ENCODE measurements at regions not wholly inside any gene's neighbourhood (a gene's known extent, or its start where the extent isn't known, plus 50 kb on each side); places are given as distances from the start of the nearest gene placed in this dataset.
"Not testable (repeated sequence)": the region's sequence is repeated elsewhere in the genome, so short reads cannot be mapped to it uniquely, and the experiment has no call there.

- no peak for DNase-seq
Observed at GRCh38 chrX:81857192-81857591, 655.3 kb downstream of the SH3BGRL start.

DNA sequence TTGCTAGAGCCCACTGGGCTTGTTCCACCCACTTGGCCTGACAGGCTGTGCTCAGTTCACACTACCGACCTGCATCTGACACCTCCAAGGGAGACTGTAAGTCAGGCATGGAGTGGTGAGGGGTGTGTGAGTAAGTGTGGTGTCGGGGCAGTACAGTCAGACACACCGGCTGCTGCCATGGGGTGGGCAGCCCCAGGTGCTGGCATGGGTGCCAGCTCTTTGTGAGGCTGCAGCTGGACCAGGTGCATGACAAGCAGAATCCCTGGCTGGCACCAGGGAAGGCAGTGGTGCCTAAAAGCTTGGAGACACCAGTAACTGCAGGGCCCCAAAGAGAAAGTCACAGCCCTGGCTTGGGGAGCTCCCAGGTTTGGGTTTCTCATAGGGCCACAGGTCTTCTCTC, 665.0 kb downstream of the SH3BGRL start:
- DNase-seq: no peak

GRCh38 chrX:81868979-81869378, 667.1 kb downstream of the SH3BGRL start:
- DNase-seq: no peak

DNA sequence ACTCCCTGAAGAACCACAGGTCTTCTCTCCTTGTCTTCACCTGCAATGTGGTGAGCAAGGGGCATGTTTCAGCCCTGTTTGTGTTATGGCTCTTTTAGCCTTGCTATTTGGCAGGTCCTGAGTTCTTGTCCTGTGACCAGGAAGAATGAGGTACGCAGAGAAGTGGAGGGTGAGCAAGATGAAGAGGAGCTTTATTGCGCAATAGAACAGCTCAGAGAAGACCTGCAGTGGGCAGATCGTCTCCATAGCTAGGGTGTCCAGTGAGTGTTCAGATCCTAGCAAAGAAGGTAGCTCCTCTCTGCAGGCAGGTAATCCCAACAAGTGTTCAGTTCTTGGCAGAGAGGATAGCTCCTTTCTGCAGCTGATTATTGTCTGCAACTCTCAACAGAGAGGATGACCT, 672.9 kb downstream of the SH3BGRL start:
- no peak for DNase-seq

- no peak for DNase-seq
Observed at GRCh38 chrX:81875800-81876199, 673.9 kb downstream of the SH3BGRL start.

DNA sequence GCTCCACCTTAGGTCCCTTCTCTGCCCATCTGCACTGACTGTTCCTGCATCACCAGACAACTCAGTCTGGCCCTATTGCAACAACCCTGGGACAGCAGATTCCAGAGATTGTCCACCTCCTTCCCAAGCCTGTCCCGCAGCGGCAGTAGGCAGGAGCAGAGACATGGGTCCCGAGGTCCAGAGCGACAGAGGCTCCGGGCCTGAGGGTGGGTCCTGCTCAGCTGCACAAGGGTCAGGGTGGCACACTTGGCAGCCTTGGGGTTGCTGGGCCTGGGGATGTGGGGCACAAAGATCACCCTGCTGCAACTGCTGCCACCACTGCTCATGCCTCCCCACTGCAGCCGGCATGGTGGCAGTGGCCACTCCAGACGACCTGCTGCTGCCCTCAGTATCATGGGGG, 674.5 kb downstream of the SH3BGRL start:
- DNase-seq: no peak

DNA sequence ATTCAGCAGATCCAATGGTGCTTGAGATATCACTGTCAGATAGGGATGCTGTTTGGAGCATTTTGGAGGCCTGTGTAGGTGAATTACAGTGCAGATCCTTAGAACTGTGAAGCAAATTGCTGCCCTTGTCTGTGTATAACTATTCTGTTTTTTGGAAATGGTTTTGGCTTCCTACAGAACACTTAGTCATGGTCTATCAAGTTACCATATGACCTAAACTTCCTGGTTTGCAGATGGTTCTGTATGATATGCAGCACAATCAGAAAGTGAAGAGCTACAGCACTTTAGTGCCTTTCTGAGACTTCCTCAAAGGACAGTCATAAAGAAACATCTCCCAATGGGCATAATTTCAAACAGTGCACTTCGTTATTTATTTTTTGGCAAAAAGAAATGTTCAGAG, 688.6 kb downstream of the SH3BGRL start:
- no peak for DNase-seq

DNA sequence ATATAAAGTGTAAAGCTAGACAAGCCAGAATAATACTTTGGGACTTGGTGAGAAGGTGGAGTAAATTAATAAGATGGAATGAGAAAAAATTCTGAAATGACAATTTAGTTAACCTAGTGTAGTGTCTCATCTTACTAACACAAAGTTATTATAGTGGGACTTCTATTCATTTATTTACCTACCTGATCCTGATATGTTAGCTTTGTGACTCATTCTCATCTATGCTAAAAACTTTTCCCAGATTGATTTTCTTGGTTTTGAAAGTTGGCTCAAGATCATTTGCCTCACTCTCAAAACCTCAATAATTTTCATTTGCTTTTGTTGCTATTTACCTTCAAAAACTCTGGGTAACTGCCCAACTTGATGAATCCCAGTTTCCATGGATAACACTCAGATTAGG, 698.6 kb downstream of the SH3BGRL start:
- DNase-seq: no peak

DNA sequence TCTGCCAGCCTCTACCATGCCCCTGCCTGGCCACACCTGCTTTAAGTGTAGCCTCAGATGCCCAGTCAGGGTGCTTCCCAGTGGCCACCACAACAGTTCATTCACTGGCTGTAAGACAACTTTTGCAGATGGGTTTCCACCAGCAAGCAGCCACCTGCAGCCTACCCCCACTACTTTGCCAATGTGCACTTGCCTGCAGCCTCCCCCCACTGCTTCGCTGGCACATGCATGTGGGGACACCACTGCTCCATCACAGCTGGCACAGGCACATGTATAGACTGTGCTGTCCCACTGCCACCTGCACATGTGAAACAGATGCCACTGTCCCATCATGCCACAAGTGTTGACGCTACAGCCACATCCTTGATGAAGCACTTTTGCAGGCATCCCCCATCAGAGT, 723.9 kb downstream of the SH3BGRL start:
- DNase-seq: no peak

- not testable (repeated sequence) for DNase-seq
Observed at GRCh38 chrX:81945911-81946310, 744.0 kb downstream of the SH3BGRL start.

- no peak for DNase-seq
Observed at GRCh38 chrX:81957318-81957717, 755.4 kb downstream of the SH3BGRL start.

DNA sequence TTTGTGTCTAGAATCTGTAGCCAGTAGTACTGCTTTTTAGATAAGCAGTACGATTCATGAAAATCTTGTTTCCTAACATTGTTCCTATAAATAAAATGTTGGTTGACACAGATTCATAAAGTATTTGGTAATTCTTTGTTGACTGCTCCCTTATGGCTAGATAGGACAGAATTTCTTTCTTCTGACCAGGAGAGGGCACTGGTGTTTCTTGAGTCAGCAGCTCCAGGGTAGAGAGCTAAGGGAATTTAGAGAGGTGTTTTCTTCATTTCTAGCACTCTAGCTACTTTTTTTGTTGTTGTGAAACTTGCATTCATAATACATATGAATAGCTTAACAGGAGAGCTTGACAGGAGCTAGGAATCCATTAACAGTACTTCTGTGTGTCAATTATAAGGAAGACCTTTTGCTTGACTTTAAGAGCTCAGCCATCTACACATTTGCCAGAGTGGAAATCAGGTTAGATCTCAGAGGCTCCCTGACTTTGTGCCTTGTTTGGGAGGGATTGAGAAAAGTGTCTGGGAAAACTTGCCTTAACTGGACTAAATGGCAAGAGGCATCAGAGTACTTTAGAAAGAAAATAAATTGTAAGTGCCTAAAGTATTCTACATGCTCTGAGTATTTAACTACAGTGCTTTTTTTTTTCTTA, 756.1 kb downstream of the SH3BGRL start:
- peak; percentile 3 for DNase-seq

DNA sequence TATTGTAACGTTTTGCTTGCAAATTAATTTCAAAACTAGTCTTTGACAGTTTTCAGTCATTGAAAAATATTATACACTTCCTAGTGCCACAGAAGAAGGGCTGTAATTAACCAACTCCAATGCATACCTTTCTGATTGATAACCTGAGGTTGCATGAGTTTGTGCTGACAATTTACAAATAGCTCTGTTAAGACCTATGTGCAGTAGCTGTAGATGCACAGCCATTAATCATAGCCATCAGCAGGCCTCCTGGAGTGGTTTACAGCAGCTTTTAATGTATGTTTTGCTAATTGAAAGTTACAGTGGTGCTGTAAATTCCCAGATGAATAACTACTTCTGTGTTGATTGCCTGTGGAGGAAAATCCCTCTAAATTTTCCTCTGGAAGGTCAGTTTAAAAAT, 758.1 kb downstream of the SH3BGRL start:
- DNase-seq: no peak

DNA sequence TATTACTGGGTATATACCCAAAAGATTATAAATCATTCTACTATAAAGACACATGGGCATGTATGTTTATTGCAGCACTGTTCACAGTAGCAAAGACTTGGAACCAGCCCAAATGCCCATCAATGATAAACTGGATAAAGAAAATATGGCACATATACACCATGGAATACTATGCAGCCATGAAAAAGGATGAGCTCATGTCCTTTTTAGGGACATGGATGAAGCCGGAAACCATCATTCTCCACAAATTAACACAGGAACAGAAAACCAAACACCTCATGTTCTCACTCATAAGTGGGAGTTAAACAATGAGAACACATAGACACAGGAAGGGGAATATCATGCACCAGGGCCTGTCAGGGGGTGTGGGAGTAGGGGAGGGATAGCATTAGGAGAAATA, 772.5 kb downstream of the SH3BGRL start:
- DNase-seq: not testable (repeated sequence)

DNA sequence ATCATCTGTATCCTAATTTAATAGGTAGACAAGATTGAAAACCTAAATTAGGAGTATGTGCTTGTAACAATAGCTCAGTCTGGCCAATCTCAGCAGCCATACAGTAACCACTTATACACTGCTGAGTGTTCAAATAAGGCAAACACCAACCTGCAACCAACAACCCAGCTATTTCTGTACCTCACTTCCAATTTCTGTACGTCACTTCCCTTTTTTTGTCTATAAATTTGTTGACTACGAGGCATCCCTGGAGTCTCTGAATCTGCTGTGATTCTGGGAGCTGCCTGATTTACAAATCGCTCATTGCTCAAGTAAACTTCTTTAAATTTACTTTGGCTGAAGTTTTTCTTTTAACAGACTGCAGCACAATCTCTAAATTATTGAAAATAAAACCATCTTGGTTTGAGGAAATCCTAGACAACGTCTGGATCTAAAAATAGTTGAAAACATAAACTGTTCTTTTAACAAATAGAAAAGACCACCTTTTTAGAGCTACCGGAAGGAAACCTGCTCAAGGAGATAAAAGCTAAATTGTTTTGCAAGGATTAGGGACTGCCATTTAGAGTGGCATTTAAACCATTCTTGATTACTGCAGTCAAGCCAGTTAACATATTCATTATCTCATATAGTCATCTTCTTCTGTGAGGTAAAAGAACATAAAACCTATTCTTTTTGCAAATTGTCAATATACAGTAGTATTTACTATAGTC, 778.1 kb downstream of the SH3BGRL start:
- no peak for DNase-seq

- not testable (repeated sequence) for DNase-seq
Observed at GRCh38 chrX:81987217-81987616, 785.3 kb downstream of the SH3BGRL start.

DNA sequence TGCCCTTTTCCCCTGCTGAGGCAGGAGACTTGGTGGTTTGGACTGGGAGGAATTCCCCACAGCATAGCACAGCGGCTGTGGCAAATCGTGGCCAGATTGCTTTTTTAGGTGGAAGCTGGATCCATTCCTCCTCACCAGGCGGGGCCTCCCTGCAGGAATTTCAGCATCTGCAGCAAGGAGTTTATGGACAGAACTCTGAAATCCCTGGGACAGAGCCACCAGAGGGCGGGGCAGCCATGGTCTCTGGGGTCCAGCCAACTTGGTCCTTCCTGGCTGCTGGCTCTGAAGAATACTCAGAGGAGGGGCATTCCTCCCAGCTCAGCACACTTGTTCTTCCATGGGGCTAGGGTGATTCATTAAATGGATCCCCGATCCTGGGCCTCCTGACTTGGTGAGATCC, 794.3 kb downstream of the SH3BGRL start:
- no peak for DNase-seq

DNA sequence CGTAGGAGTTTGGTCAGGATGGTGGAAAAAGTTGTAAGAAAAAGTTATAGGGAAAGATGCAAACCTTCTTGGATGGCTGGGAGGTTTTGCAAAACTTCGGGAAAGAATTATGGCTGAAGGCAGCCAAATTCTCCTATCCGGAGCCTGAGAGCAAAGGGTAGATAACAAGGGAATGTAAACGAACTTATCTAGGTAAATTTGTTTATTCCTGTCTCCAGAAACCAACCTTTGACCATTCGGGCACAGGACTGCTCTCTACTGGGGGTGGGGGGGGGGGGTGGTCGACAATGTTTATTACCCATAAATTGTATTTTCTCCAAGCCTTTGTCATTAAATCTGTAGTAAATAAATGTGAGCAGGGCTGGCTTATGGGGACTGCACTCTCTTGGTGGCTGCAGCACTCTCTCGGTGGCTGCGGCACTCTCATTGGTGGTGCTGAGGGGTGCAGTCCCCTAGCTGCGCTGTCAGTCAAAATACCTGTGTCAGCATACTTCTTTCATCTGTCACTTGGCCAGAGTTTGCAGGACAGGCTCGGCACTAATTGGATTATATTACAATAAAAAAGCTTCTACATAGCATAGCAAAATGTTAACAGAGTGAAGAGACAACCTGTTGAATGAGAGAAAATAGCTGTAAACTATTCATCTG, 827.8 kb downstream of the SH3BGRL start:
- DNase-seq: no peak

GRCh38 chrX:82031250-82031649, 829.3 kb downstream of the SH3BGRL start:
- no peak for DNase-seq

GRCh38 chrX:82038793-82039192, 836.9 kb downstream of the SH3BGRL start:
- no peak for DNase-seq

DNA sequence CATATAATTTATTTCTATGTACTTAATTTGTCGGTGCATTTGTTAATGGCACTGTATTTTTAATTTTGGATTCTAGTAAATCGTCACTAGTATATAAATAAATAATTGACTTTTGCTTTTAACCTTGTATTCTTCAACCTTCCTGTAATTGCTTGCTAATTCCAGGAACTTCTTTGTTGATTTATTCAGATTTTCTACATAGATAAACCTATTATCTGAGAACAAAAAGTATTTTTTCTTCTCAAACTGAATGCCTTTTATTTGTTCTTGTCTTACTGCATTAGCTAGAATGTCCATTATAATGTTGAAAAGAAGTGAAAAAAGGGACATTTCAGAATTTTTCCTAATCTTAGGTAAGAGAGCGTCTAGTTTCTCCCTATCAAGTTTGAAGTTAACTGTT, 839.1 kb downstream of the SH3BGRL start:
- no peak for DNase-seq

GRCh38 chrX:82058728-82059127, 856.8 kb downstream of the SH3BGRL start:
- no peak for DNase-seq

DNA sequence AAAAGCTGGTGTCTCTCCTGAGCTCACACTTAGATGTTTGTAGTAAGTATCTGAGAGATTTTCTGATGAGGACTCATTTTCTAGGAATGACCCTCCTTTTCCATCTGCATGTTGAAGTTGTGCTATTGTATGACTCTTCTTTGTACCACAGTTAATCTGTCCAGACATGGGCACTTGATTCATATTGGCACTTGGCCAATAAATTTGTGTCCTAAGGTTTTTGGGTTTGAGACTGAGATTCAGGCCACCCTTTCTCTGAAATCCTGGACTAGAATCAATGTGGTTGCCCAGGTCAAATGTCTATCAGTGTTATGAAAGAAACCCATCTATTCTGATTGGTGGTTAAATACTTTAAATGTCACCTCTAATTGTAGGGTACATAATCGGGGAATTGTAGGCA, 869.0 kb downstream of the SH3BGRL start:
- no peak for DNase-seq

DNA sequence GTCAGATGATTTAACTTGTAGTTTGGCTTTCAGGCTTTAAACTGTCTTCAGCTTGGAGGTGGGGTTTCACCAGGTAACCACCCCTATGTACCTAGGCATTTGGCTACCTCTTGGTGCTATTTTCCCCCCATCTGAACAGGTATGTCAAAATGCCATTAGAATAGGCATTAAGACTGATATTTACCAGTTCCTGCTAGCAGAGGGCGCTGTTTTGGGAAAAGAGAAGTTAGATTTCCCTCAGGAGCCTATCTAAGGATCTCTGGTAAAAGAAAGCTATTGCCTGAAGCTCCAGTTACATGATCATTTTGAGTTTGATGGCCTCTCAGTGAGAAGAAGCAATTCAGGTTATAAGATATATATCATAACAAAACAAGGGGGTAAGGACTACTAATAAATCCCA, 879.1 kb downstream of the SH3BGRL start:
- no peak for DNase-seq
